Activated CD4-positive, alpha-beta T cell treated with anti-CD3 and anti-CD28 coated beads, Interleukin-2, Interleukin-4, amounts not matched to agents 100 ng/mL and 50 ng/mL, durations not matched to agents 16 hours and 8 hours (primary cell): ENCODE measurements at regions not wholly inside any gene's neighbourhood (a gene's known extent, or its start where the extent isn't known, plus 50 kb on each side); places are given as distances from the start of the nearest gene placed in this dataset.
"Not testable (repeated sequence)": the region's sequence is repeated elsewhere in the genome, so short reads cannot be mapped to it uniquely, and the experiment has no call there.

Source experiments
- DNase-seq: peaks from one replicate; pipeline ENCODE4 v3.0.0-alpha.2; 2020; ENCODE audit warnings: low spot score

- DNase-seq = no peak
Observed at GRCh38 chr2:11877764-11878163, 131.3 kb downstream of the LPIN1 start.

- DNase-seq = not testable (repeated sequence)
Observed at GRCh38 chr2:11885253-11885652, 138.8 kb downstream of the LPIN1 start.

GRCh38 chr2:11886899-11887298 lies 140.5 kb downstream of the LPIN1 start:
- not testable (repeated sequence) for DNase-seq

- DNase-seq = no peak
Observed at GRCh38 chr2:11889101-11889850, 142.8 kb downstream of the LPIN1 start.

- no peak for DNase-seq
Observed at GRCh38 chr2:11889854-11890253, 143.4 kb downstream of the LPIN1 start.

- no peak for DNase-seq
Observed at GRCh38 chr2:11891028-11891427, 144.6 kb downstream of the LPIN1 start.

- no peak for DNase-seq
Observed at GRCh38 chr2:11891671-11892440, 145.4 kb downstream of the LPIN1 start.

- DNase-seq = no peak
Observed at GRCh38 chr2:11896386-11896785, 150.0 kb downstream of the LPIN1 start.

- DNase-seq = no peak
Observed at GRCh38 chr2:11898576-11898975, 152.1 kb downstream of the LPIN1 start.

GRCh38 chr2:11899264-11899818 lies 152.9 kb downstream of the LPIN1 start:
- no peak for DNase-seq

GRCh38 chr2:11900891-11901290 lies 154.5 kb downstream of the LPIN1 start:
- DNase-seq = not testable (repeated sequence)

GRCh38 chr2:11901351-11902069 lies 155.1 kb downstream of the LPIN1 start:
- DNase-seq = no peak

GRCh38 chr2:11903085-11903606 lies 156.7 kb downstream of the LPIN1 start:
- DNase-seq = no peak

GRCh38 chr2:11904029-11904428 lies 157.6 kb downstream of the LPIN1 start:
- DNase-seq = no peak

GRCh38 chr2:11904941-11905340 lies 158.5 kb downstream of the LPIN1 start:
- DNase-seq = no peak

GRCh38 chr2:11907190-11907589 lies 160.8 kb downstream of the LPIN1 start:
- DNase-seq = no peak

- DNase-seq = no peak
Observed at GRCh38 chr2:11910971-11911370, 164.5 kb downstream of the LPIN1 start.

- DNase-seq = no peak
Observed at GRCh38 chr2:11912980-11913379, 166.5 kb downstream of the LPIN1 start.

- no peak for DNase-seq
Observed at GRCh38 chr2:11914455-11914854, 168.0 kb downstream of the LPIN1 start.

GRCh38 chr2:11915650-11916049 lies 169.2 kb downstream of the LPIN1 start:
- no peak for DNase-seq

- no peak for DNase-seq
Observed at GRCh38 chr2:11919953-11920352, 173.5 kb downstream of the LPIN1 start.

- no peak for DNase-seq
Observed at GRCh38 chr2:11920993-11921583, 174.7 kb downstream of the LPIN1 start.
